HK-2 (cell line): ENCODE measurements at regions not wholly inside any gene's neighbourhood (a gene's known extent, or its start where the extent isn't known, plus 50 kb on each side); places are given as distances from the start of the nearest gene placed in this dataset.
A peak's percentile ranks its signal among the peaks of the same experiment; 100 is the strongest.

Experiments
- DNase-seq: peaks from one replicate; pipeline ENCODE4 v3.0.0-alpha.2; 2018; ENCODE audit not compliant: unreplicated experiment

GRCh38 chr2:224650815-224651439 is 65.2 kb downstream of the CCDC195 start:
- DNase-seq = no peak

GRCh38 chr2:224647684-224648083 is 62.5 kb upstream of the CUL3 start:
- peak; percentile 6 for DNase-seq

GRCh38 chr2:224646242-224646846 is 61.2 kb upstream of the CUL3 start:
- no peak for DNase-seq

- DNase-seq = no peak
These were observed 60.6 kb upstream of the CUL3 start for GRCh38 chr2:224645722-224646121.

- no peak for DNase-seq
These were observed 55.5 kb upstream of the CUL3 start for GRCh38 chr2:224640679-224641078.

- no peak for DNase-seq
These were observed 53.2 kb upstream of the CUL3 start for GRCh38 chr2:224638301-224638823.
